Adipocyte (in vitro differentiated cells): ENCODE measurements at regions not wholly inside any gene's neighbourhood (a gene's known extent, or its start where the extent isn't known, plus 50 kb on each side); places are given as distances from the start of the nearest gene placed in this dataset.

Experiments
- DNase-seq: peaks from one replicate; pipeline ENCODE4 v3.0.0-alpha.2; 2015; ENCODE audit warnings: low read depth
- H3K27me3 ChIP-seq: replicated peaks from 2 replicates; pipeline ENCODE4 v1.7.0; 2013; ENCODE audit warnings: mild to moderate bottlenecking, low read length, moderate library complexity; ENCODE audit not compliant: control insufficient read depth, insufficient read depth
- H3K36me3 ChIP-seq: 2 replicates; pipeline ENCODE4 v1.7.0; 2013; ENCODE audit warnings: low read length, mild to moderate bottlenecking, moderate library complexity; ENCODE audit not compliant: control insufficient read depth, insufficient read depth, severe bottlenecking
- H3K4me1 ChIP-seq: 2 replicates; pipeline ENCODE4 v1.7.0; 2013; ENCODE audit warnings: mild to moderate bottlenecking, low read length, moderate library complexity; ENCODE audit not compliant: control insufficient read depth, insufficient read depth
- H3K4me3 ChIP-seq: 2 replicates; pipeline ENCODE4 v1.7.0; 2013; ENCODE audit warnings: mild to moderate bottlenecking, low read length, moderate library complexity
- H3K9ac ChIP-seq: 2 replicates; pipeline ENCODE4 v1.7.0; 2013; ENCODE audit warnings: mild to moderate bottlenecking, low read length, moderate library complexity
- H3K9me3 ChIP-seq: 2 replicates; pipeline ENCODE4 v1.7.0; 2013; ENCODE audit warnings: mild to moderate bottlenecking, low read length, moderate library complexity; ENCODE audit not compliant: control insufficient read depth

GRCh38 chr15:31758126-31758525 is 272.2 kb upstream of the CHRNA7 start:
- no peak for DNase-seq
- Histone ChIP-seq H3K36me3 (no peaks in the 10 kb centered on the region), H3K4me1 (no peaks in the 10 kb centered on the region), H3K9ac (no peak overlapping the region), H3K27me3 (no peaks in the 10 kb centered on the region), H3K4me3 (no peak overlapping the region), H3K9me3 (no peaks in the 10 kb centered on the region)

DNA sequence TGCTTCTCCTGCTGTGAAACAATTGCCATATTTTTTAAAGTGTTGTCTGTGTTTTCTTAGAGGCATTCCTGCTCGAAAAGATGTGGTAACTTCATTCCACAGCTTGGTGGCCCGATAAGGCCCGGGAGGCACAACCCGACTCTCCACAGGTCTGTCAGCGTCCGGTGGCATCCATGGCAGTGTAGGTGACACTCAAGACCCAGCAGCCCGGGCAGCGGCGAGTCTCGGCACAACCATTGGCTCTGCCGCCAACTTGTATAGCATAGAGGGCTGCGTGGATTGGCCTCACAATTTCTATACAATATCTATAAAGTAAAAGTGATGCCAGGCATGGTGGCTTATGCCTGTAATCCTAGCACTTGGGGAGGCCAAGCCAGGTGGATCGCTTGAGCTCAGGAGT is 262.3 kb upstream of the CHRNA7 start:
- DNase-seq, result no peak
- H3K27me3 ChIP-seq, result no peaks in the 10 kb centered on the region

GRCh38 chr15:31774045-31774444 is 256.3 kb upstream of the CHRNA7 start:
- Histone ChIP-seq H3K4me3 (no peak overlapping the region), H3K4me1 (no peaks in the 10 kb centered on the region), H3K9me3 (no peaks in the 10 kb centered on the region), H3K36me3 (no peaks in the 10 kb centered on the region), H3K9ac (no peak overlapping the region), H3K27me3 (no peaks in the 10 kb centered on the region)
- no peak for DNase-seq

More for the DNA sequence above, 262.3 kb upstream of the CHRNA7 start:
- no peaks in the 10 kb centered on the region for H3K4me1 ChIP-seq
- H3K9me3 ChIP-seq, result no peaks in the 10 kb centered on the region
- no peaks in the 10 kb centered on the region for H3K36me3 ChIP-seq
- no peak overlapping the region for H3K4me3 ChIP-seq
- H3K9ac ChIP-seq, result no peak overlapping the region

- Histone ChIP-seq H3K4me1 (no peaks in the 10 kb centered on the region), H3K4me3 (no peak overlapping the region), H3K9me3 (no peaks in the 10 kb centered on the region), H3K36me3 (no peaks in the 10 kb centered on the region), H3K9ac (no peak overlapping the region), H3K27me3 (no peaks in the 10 kb centered on the region)
- no peak for DNase-seq
Observed at GRCh38 chr15:31776039-31776438, 254.3 kb upstream of the CHRNA7 start.

GRCh38 chr15:31781261-31781660 is 249.1 kb upstream of the CHRNA7 start:
- no peak overlapping the region for H3K9ac ChIP-seq
- H3K9me3 ChIP-seq, result no peaks in the 10 kb centered on the region
- no peak for DNase-seq
- no peaks in the 10 kb centered on the region for H3K27me3 ChIP-seq
- H3K36me3 ChIP-seq, result no peaks in the 10 kb centered on the region
- H3K4me1 ChIP-seq, result no peaks in the 10 kb centered on the region
- no peak overlapping the region for H3K4me3 ChIP-seq

GRCh38 chr15:31782016-31782783 is 248.1 kb upstream of the CHRNA7 start:
- DNase-seq, result no peak
- no peaks in the 10 kb centered on the region for H3K9me3 ChIP-seq
- H3K36me3 ChIP-seq, result no peaks in the 10 kb centered on the region
- H3K4me3 ChIP-seq, result no peak overlapping the region
- no peak overlapping the region for H3K9ac ChIP-seq
- no peaks in the 10 kb centered on the region for H3K27me3 ChIP-seq
- no peaks in the 10 kb centered on the region for H3K4me1 ChIP-seq

DNA sequence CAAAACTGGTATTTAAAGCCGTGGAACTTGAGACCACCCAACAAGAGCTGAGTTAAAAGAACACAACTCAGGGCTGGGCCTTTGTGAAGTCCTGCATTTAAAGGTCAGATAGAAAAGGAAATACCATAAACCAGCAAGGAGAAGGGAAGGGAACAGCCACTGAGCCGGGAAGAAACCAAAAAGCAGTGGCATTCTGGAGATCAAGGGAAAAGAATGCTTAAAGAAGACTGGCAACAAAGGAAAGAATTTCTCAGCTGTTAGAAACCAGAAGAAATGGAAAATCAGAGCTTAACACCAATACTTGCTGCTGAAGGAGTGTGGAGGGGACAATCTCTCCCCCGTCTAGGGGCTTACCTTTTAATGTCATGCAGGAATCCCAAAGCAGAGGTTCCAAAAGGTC is 247.4 kb upstream of the CHRNA7 start:
- no peak for DNase-seq
- H3K27me3 ChIP-seq, result no peaks in the 10 kb centered on the region

GRCh38 chr15:31786360-31786759 is 244.0 kb upstream of the CHRNA7 start:
- DNase-seq, result no peak
- Histone ChIP-seq H3K36me3 (no peaks in the 10 kb centered on the region), H3K4me3 (no peak overlapping the region)

More for the DNA sequence above, 247.4 kb upstream of the CHRNA7 start:
- Histone ChIP-seq H3K4me1 (no peaks in the 10 kb centered on the region), H3K36me3 (no peaks in the 10 kb centered on the region), H3K9ac (no peak overlapping the region), H3K4me3 (no peak overlapping the region), H3K9me3 (no peaks in the 10 kb centered on the region)

GRCh38 chr15:31788104-31788503 is 242.2 kb upstream of the CHRNA7 start:
- DNase-seq, result no peak
- no peak overlapping the region for H3K4me3 ChIP-seq
- no peaks in the 10 kb centered on the region for H3K27me3 ChIP-seq
- no peaks in the 10 kb centered on the region for H3K9me3 ChIP-seq
- no peak overlapping the region for H3K9ac ChIP-seq
- H3K4me1 ChIP-seq, result no peaks in the 10 kb centered on the region
- H3K36me3 ChIP-seq, result no peaks in the 10 kb centered on the region

More at GRCh38 chr15:31786360-31786759, 244.0 kb upstream of the CHRNA7 start:
- no peaks in the 10 kb centered on the region for H3K27me3 ChIP-seq
- H3K9ac ChIP-seq, result no peak overlapping the region
- no peaks in the 10 kb centered on the region for H3K9me3 ChIP-seq
- H3K4me1 ChIP-seq, result no peaks in the 10 kb centered on the region

DNA sequence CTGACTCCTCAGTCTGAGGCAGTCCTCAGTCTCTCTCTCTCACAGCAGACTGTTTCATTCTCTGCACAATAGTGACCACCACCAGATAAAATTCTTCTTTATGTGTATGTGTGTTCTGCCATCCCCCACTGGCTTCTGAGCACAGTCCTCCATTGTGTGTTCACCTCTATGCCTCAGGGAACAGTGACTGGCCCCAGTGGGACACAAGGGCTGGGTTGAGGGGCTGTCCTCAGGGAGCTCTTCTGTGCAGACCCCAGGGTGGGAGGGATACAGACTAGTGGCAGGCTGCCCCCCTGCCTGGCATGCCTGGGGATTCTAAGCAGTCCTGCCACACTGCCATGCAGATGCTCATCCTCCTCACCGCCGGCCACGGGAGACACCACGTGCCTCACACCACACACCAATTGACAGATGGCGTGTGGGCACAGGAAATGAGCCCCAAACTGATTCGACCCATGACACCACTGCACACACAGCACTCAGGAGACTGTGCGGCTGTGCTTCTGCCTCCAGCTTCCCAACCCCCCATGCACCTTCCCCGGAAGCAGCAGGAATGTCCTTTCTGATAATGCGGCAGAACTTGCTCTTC is 237.6 kb upstream of the CHRNA7 start:
- Histone ChIP-seq H3K36me3 (no peaks in the 10 kb centered on the region), H3K9ac (no peak overlapping the region), H3K4me1 (no peaks in the 10 kb centered on the region), H3K27me3 (peaks cover 3% of the 10 kb centered on the region), H3K4me3 (no peak overlapping the region), H3K9me3 (no peaks in the 10 kb centered on the region)
- DNase-seq, result no peak

- no peak for DNase-seq
- Histone ChIP-seq H3K36me3 (no peaks in the 10 kb centered on the region), H3K4me3 (no peak overlapping the region), H3K9me3 (no peaks in the 10 kb centered on the region), H3K27me3 (peaks cover 3% of the 10 kb centered on the region), H3K9ac (no peak overlapping the region), H3K4me1 (no peaks in the 10 kb centered on the region)
Observed at GRCh38 chr15:31799319-31799714, 231.0 kb upstream of the CHRNA7 start.
